Keratinocyte (primary cell): ENCODE measurements at regions not wholly inside any gene's neighbourhood (a gene's known extent, or its start where the extent isn't known, plus 50 kb on each side); places are given as distances from the start of the nearest gene placed in this dataset.
"Not testable (repeated sequence)": the region's sequence is repeated elsewhere in the genome, so short reads cannot be mapped to it uniquely, and the experiment has no call there.

Experiments
- DNase-seq: peaks from one replicate; pipeline ENCODE4 v3.0.0-alpha.2; 2011; ENCODE audit warnings: low read depth, missing footprints, low spot score
- FAIRE-seq: peaks from 2 replicates; lab custom pipeline; 2011; peaks lifted over from hg19 to GRCh38; lab: Jason Lieb, UNC
- H2AFZ ChIP-seq: 2 replicates; pipeline ENCODE4 v1.6.0; 2012; ENCODE audit warnings: low read length, control low read depth, inconsistent platforms; ENCODE audit not compliant: control insufficient read depth
- H3K27ac ChIP-seq: 2 replicates; pipeline ENCODE4 v1.5.1; 2011; ENCODE audit warnings: low read length; ENCODE audit not compliant: control insufficient read depth, insufficient read depth
- H3K27me3 ChIP-seq: 3 replicates; pipeline ENCODE4 v1.6.0; 2011; ENCODE audit warnings: low read length; ENCODE audit not compliant: control insufficient read depth, insufficient read depth; ENCODE audit errors: extremely low read depth
- H3K36me3 ChIP-seq, 2 experiments: 2 replicates in 1 of 2; 3 replicates in 1 of 2; pipeline ENCODE4 v1.5.1; 2011; ENCODE audit warnings: low read length in 2 of 2, mild to moderate bottlenecking in 1 of 2; ENCODE audit not compliant: control insufficient read depth in 2 of 2, insufficient read depth in 2 of 2; ENCODE audit errors: extremely low read depth in 1 of 2
- H3K4me1 ChIP-seq: 3 replicates; pipeline ENCODE4 v1.5.1; 2011; ENCODE audit warnings: low read length; ENCODE audit not compliant: control insufficient read depth, insufficient read depth; ENCODE audit errors: extremely low read depth
- H3K4me2 ChIP-seq: 3 replicates; pipeline ENCODE4 v1.6.0; 2011; ENCODE audit warnings: low read depth, low read length; ENCODE audit not compliant: control insufficient read depth, insufficient read depth; ENCODE audit errors: extremely low read depth
- H3K4me3 ChIP-seq, 3 experiments: fragments of 200-600 bp in 1 of 3; sonication (generic) in 1 of 3; 2 replicates in 2 of 3; 3 replicates in 1 of 3; pipeline ENCODE4 v1.5.1; 2011 to 2016; ENCODE audit warnings: low read length in 3 of 3, mild to moderate bottlenecking in 3 of 3, control low read depth in 2 of 3, inconsistent platforms in 1 of 3, low read depth in 1 of 3, mixed read lengths in 1 of 3, mixed run types in 1 of 3, moderate library complexity in 1 of 3; ENCODE audit not compliant: control insufficient read depth in 2 of 3, insufficient read depth in 2 of 3; ENCODE audit errors: extremely low read depth in 1 of 3
- H3K79me2 ChIP-seq: 2 replicates; pipeline ENCODE4 v1.6.0; 2012; ENCODE audit warnings: low read length; ENCODE audit not compliant: control insufficient read depth, insufficient read depth
- H3K9ac ChIP-seq: 3 replicates; pipeline ENCODE4 v1.6.0; 2011; ENCODE audit warnings: low read length; ENCODE audit not compliant: control insufficient read depth, insufficient read depth; ENCODE audit errors: extremely low read depth
- H3K9me1 ChIP-seq: 3 replicates; pipeline ENCODE4 v1.6.0; 2011; ENCODE audit warnings: low read length; ENCODE audit not compliant: control insufficient read depth, insufficient read depth; ENCODE audit errors: extremely low read depth
- H3K9me3 ChIP-seq: 2 replicates; pipeline ENCODE4 v1.5.1; 2012; ENCODE audit warnings: low read depth, low read length; ENCODE audit not compliant: control insufficient read depth
- H4K20me1 ChIP-seq: 3 replicates; pipeline ENCODE4 v1.6.0; 2011; ENCODE audit warnings: low read length; ENCODE audit not compliant: control insufficient read depth, insufficient read depth; ENCODE audit errors: extremely low read depth
- dilution Hi-C: fragments of 300-500 bp; cut with MboI; formaldehyde crosslinking; loops from one replicate; pipeline ENCODE4 v1.7.0; 2020; ENCODE audit warnings: low sequenced_read_pairs; ENCODE audit not compliant: extremely low pct_ligation_motif_present

DNA sequence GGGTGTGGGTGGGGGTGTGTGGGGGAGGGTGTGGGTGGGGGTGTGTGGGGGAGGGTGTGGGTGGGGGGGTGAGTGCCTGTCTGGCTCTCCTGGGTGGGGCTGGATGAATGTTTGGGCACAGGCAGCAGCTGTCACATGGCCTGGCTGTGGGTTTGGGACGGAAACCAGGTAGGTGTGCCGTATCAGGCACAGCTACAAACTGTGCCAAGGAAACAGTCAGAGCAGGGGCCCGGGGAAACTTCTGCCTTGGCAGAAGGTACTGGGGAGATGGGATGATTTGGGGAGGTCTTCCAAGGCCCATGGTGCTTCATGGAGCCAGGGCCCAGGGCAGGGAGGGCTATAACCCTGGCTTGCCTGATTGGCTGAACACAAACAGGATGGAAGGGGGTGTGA is 63.0 kb upstream of the THOC3 start:
- H3K9me1 ChIP-seq, H3K4me2 ChIP-seq, H3K4me1 ChIP-seq, H3K4me3 ChIP-seq, FAIRE-seq, H3K27ac ChIP-seq, H2AFZ ChIP-seq, H4K20me1 ChIP-seq, dilution Hi-C loops, DNase-seq, H3K36me3 ChIP-seq, H3K9me3 ChIP-seq, H3K27me3 ChIP-seq, H3K79me2 ChIP-seq, H3K9ac ChIP-seq: not testable (repeated sequence)

DNA sequence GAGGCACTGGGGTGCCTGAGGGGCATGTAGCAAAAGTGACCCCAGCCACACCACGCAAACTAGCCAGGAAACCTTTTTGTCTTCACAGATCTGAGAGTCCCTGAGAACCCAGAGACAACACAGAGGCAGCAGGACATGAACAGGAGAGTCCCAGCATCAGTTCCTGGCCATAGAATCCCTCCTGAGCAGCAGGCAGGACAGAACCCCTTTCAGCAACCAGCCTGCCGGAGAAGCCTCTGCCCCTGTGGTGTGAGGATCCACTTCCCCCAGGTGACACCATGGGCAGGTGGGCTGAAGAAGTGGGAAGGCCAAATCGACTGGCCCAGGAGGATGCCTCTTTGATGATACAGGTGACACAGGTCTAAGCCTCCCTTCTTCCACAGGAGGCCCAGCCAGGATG is 65.1 kb upstream of the THOC3 start:
- dilution Hi-C loops, H3K36me3 ChIP-seq, H3K9ac ChIP-seq, DNase-seq, H3K4me3 ChIP-seq, H3K9me1 ChIP-seq, H3K79me2 ChIP-seq, H3K27ac ChIP-seq, H4K20me1 ChIP-seq, H3K9me3 ChIP-seq, H3K4me2 ChIP-seq, H2AFZ ChIP-seq, FAIRE-seq, H3K27me3 ChIP-seq, H3K4me1 ChIP-seq: not testable (repeated sequence)

GRCh38 chr5:176034407-176035200 is 66.5 kb upstream of the THOC3 start:
- H3K9ac ChIP-seq, H3K36me3 ChIP-seq, H2AFZ ChIP-seq, DNase-seq, H3K9me1 ChIP-seq, H3K9me3 ChIP-seq, H3K27me3 ChIP-seq, H3K4me3 ChIP-seq, H3K4me1 ChIP-seq, H3K4me2 ChIP-seq, H3K79me2 ChIP-seq, H3K27ac ChIP-seq, H4K20me1 ChIP-seq, dilution Hi-C loops: not testable (repeated sequence)
- FAIRE-seq = peak; percentile 91

GRCh38 chr5:176035201-176035530 is 67.1 kb upstream of the THOC3 start:
- H4K20me1 ChIP-seq, H3K4me1 ChIP-seq, DNase-seq, H3K27ac ChIP-seq, H2AFZ ChIP-seq, dilution Hi-C loops, H3K4me2 ChIP-seq, H3K4me3 ChIP-seq, H3K36me3 ChIP-seq, H3K79me2 ChIP-seq, FAIRE-seq, H3K9me1 ChIP-seq, H3K9ac ChIP-seq, H3K9me3 ChIP-seq, H3K27me3 ChIP-seq: not testable (repeated sequence)

- not testable (repeated sequence) for H3K27ac ChIP-seq
Measured at GRCh38 chr5:176035816-176036308, 67.7 kb upstream of the THOC3 start.

More at GRCh38 chr5:176035816-176036308, 67.7 kb upstream of the THOC3 start:
- H3K36me3 ChIP-seq, H3K9me3 ChIP-seq, H2AFZ ChIP-seq, H3K27me3 ChIP-seq, FAIRE-seq, H3K4me1 ChIP-seq, H3K4me2 ChIP-seq, DNase-seq, H3K4me3 ChIP-seq, dilution Hi-C loops, H3K79me2 ChIP-seq, H4K20me1 ChIP-seq, H3K9ac ChIP-seq, H3K9me1 ChIP-seq: not testable (repeated sequence)
